SK-N-MC (cell line): ENCODE measurements at regions not wholly inside any gene's neighbourhood (a gene's known extent, or its start where the extent isn't known, plus 50 kb on each side); places are given as distances from the start of the nearest gene placed in this dataset.

Source experiments
- EZH2 ChIP-seq: fragments of 200-600 bp; sonication (generic); IDR thresholded peaks from one replicate; pipeline ENCODE4 v1.6.1; 2017; ENCODE audit warnings: antibody characterized with exemption
- POLR2AphosphoS5 ChIP-seq: IDR thresholded peaks from 2 replicates; pipeline ENCODE4 v1.6.1; 2012; ENCODE audit warnings: mild to moderate bottlenecking, low read depth, low read length, borderline replicate concordance

DNA sequence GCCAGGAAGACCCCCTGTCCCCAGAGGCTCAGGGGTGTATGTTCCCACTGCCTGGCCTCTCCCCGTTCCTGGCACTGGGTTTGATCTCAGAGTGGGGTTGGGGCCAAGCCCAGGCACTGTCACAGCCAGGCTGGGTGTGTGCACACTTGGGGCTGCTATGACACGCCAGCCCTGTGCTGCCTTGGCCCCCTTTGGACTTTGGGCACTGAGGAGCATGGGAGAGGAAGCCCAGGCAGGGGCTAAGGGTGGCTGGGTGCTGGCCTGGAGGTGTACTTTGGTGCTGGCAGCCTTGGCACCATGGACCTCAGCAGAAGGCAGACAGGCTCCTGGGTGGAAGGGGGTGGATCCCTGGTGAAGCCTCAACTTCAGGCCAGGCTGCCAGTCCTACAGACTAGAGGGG, 223.6 kb upstream of the ISL1 start:
- TF ChIP-seq POLR2AphosphoS5: no peak
- no peak for TF ChIP-seq EZH2
